Keratinocyte (primary cell): ENCODE measurements at regions not wholly inside any gene's neighbourhood (a gene's known extent, or its start where the extent isn't known, plus 50 kb on each side); places are given as distances from the start of the nearest gene placed in this dataset.

ENCODE experiments used
- DNase-seq: peaks from one replicate; pipeline ENCODE4 v3.0.0-alpha.2; 2011; ENCODE audit warnings: low read depth, missing footprints, low spot score
- FAIRE-seq: peaks from 2 replicates; lab custom pipeline; 2011; peaks lifted over from hg19 to GRCh38; lab: Jason Lieb, UNC
- H2AFZ ChIP-seq: 2 replicates; pipeline ENCODE4 v1.6.0; 2012; ENCODE audit warnings: low read length, control low read depth, inconsistent platforms; ENCODE audit not compliant: control insufficient read depth
- H3K27ac ChIP-seq: 2 replicates; pipeline ENCODE4 v1.5.1; 2011; ENCODE audit warnings: low read length; ENCODE audit not compliant: control insufficient read depth, insufficient read depth
- H3K27me3 ChIP-seq: 3 replicates; pipeline ENCODE4 v1.6.0; 2011; ENCODE audit warnings: low read length; ENCODE audit not compliant: control insufficient read depth, insufficient read depth; ENCODE audit errors: extremely low read depth
- H3K36me3 ChIP-seq, 2 experiments: 2 replicates in 1 of 2; 3 replicates in 1 of 2; pipeline ENCODE4 v1.5.1; 2011; ENCODE audit warnings: low read length in 2 of 2, mild to moderate bottlenecking in 1 of 2; ENCODE audit not compliant: control insufficient read depth in 2 of 2, insufficient read depth in 2 of 2; ENCODE audit errors: extremely low read depth in 1 of 2
- H3K4me1 ChIP-seq: 3 replicates; pipeline ENCODE4 v1.5.1; 2011; ENCODE audit warnings: low read length; ENCODE audit not compliant: control insufficient read depth, insufficient read depth; ENCODE audit errors: extremely low read depth
- H3K4me2 ChIP-seq: 3 replicates; pipeline ENCODE4 v1.6.0; 2011; ENCODE audit warnings: low read depth, low read length; ENCODE audit not compliant: control insufficient read depth, insufficient read depth; ENCODE audit errors: extremely low read depth
- H3K4me3 ChIP-seq, 3 experiments: fragments of 200-600 bp in 1 of 3; sonication (generic) in 1 of 3; 2 replicates in 2 of 3; 3 replicates in 1 of 3; pipeline ENCODE4 v1.5.1; 2011 to 2016; ENCODE audit warnings: low read length in 3 of 3, mild to moderate bottlenecking in 3 of 3, control low read depth in 2 of 3, inconsistent platforms in 1 of 3, low read depth in 1 of 3, mixed read lengths in 1 of 3, mixed run types in 1 of 3, moderate library complexity in 1 of 3; ENCODE audit not compliant: control insufficient read depth in 2 of 3, insufficient read depth in 2 of 3; ENCODE audit errors: extremely low read depth in 1 of 3
- H3K79me2 ChIP-seq: 2 replicates; pipeline ENCODE4 v1.6.0; 2012; ENCODE audit warnings: low read length; ENCODE audit not compliant: control insufficient read depth, insufficient read depth
- H3K9ac ChIP-seq: 3 replicates; pipeline ENCODE4 v1.6.0; 2011; ENCODE audit warnings: low read length; ENCODE audit not compliant: control insufficient read depth, insufficient read depth; ENCODE audit errors: extremely low read depth
- H3K9me1 ChIP-seq: 3 replicates; pipeline ENCODE4 v1.6.0; 2011; ENCODE audit warnings: low read length; ENCODE audit not compliant: control insufficient read depth, insufficient read depth; ENCODE audit errors: extremely low read depth
- H3K9me3 ChIP-seq: 2 replicates; pipeline ENCODE4 v1.5.1; 2012; ENCODE audit warnings: low read depth, low read length; ENCODE audit not compliant: control insufficient read depth
- H4K20me1 ChIP-seq: 3 replicates; pipeline ENCODE4 v1.6.0; 2011; ENCODE audit warnings: low read length; ENCODE audit not compliant: control insufficient read depth, insufficient read depth; ENCODE audit errors: extremely low read depth
- EZH2 ChIP-seq: IDR thresholded peaks from one replicate; pipeline ENCODE4 v1.6.1; 2012; ENCODE audit warnings: inconsistent platforms, mild to moderate bottlenecking, low read length, moderate library complexity
- dilution Hi-C: fragments of 300-500 bp; cut with MboI; formaldehyde crosslinking; loops from one replicate; pipeline ENCODE4 v1.7.0; 2020; ENCODE audit warnings: low sequenced_read_pairs; ENCODE audit not compliant: extremely low pct_ligation_motif_present
- TF ChIP-seq, protein P1 (sequence below), 3 experiments: IDR thresholded peaks in 1 of 3; conservative IDR thresholded peaks in 1 of 3; optimal IDR thresholded peaks in 1 of 3; 2 replicates in 2 of 3; 3 replicates in 1 of 3; pipeline versions ENCODE3 to v1.5.1; 2011; ENCODE audit warnings: low read length in 3 of 3, mild to moderate bottlenecking in 3 of 3, moderate library complexity in 2 of 3, control low read depth in 1 of 3, inconsistent platforms in 1 of 3; ENCODE audit not compliant: insufficient read depth in 2 of 3; ENCODE audit errors: extremely low read depth in 1 of 3

GRCh38 chrX:140580478-140580877, 75.6 kb upstream of the SOX3 start:
- H3K36me3 ChIP-seq: no peaks in the 10 kb centered on the region
- no peak overlapping the region for H3K9ac ChIP-seq
- no peaks in the 10 kb centered on the region for H3K27me3 ChIP-seq
- DNase-seq (no peak), FAIRE-seq (no peak)
- H3K4me3 ChIP-seq: no peak overlapping the region
- H4K20me1 ChIP-seq: no peaks in the 10 kb centered on the region
- no peaks in the 10 kb centered on the region for H3K4me1 ChIP-seq
- no peak overlapping the region for H3K4me2 ChIP-seq
- H3K9me3 ChIP-seq: no peaks in the 10 kb centered on the region
- no peaks in the 10 kb centered on the region for H3K79me2 ChIP-seq
- H2AFZ ChIP-seq: no peak overlapping the region
- H3K27ac ChIP-seq: no peak overlapping the region
- no peaks in the 10 kb centered on the region for H3K9me1 ChIP-seq
- dilution Hi-C loops: no loop called here
- TF ChIP-seq, protein P1, sequence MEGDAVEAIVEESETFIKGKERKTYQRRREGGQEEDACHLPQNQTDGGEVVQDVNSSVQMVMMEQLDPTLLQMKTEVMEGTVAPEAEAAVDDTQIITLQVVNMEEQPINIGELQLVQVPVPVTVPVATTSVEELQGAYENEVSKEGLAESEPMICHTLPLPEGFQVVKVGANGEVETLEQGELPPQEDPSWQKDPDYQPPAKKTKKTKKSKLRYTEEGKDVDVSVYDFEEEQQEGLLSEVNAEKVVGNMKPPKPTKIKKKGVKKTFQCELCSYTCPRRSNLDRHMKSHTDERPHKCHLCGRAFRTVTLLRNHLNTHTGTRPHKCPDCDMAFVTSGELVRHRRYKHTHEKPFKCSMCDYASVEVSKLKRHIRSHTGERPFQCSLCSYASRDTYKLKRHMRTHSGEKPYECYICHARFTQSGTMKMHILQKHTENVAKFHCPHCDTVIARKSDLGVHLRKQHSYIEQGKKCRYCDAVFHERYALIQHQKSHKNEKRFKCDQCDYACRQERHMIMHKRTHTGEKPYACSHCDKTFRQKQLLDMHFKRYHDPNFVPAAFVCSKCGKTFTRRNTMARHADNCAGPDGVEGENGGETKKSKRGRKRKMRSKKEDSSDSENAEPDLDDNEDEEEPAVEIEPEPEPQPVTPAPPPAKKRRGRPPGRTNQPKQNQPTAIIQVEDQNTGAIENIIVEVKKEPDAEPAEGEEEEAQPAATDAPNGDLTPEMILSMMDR (optimal IDR thresholded peaks at IDR 0.05 in 1 of 3, IDR thresholded peaks at IDR 0.05 in 1 of 3, conservative IDR thresholded peaks at IDR 0.05 in 1 of 3; ENCODE audit: extremely low read depth in 1 of 3, insufficient read depth in 2 of 3, low read length in 3 of 3): no peak
- no peak for TF ChIP-seq EZH2

DNA sequence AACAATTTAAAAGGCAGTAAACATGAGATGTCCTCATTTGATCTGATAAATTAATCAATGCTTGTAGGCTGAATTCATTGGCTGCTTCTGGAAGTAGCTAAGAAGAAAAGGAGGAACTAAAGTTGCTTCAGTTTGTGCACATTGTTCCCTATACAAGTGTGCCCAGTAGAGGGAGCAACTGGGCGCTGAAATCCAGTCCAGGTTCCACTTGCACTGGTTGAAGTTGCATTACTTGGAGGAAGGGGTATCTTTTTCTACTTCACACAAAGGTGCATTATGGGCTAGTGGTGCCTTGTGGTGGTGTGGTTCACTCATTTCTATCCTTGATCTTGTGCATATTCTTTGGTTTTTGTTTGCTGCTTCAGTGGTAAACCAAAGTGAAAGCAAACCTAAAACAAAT, 67.9 kb upstream of the SOX3 start:
- TF ChIP-seq, protein P1 (optimal IDR thresholded peaks at IDR 0.05 in 1 of 3, IDR thresholded peaks at IDR 0.05 in 1 of 3, conservative IDR thresholded peaks at IDR 0.05 in 1 of 3; ENCODE audit: extremely low read depth in 1 of 3, insufficient read depth in 2 of 3, low read length in 3 of 3): peak; percentile 48 to 84 (median 69)
- TF ChIP-seq EZH2: no peak
- dilution Hi-C loops: no loop called here
- no peak overlapping the region for H3K4me2 ChIP-seq
- H3K4me3 ChIP-seq: no peak overlapping the region
- H3K9ac ChIP-seq: no peak overlapping the region
- no peaks in the 10 kb centered on the region for H3K27me3 ChIP-seq
- no peaks in the 10 kb centered on the region for H3K79me2 ChIP-seq
- H3K4me1 ChIP-seq: no peaks in the 10 kb centered on the region
- no peaks in the 10 kb centered on the region for H3K9me3 ChIP-seq
- H3K9me1 ChIP-seq: no peaks in the 10 kb centered on the region
- DNase-seq (no peak), FAIRE-seq (no peak)
- H2AFZ ChIP-seq: no peak overlapping the region
- no peaks in the 10 kb centered on the region for H4K20me1 ChIP-seq
- H3K36me3 ChIP-seq: no peaks in the 10 kb centered on the region
- H3K27ac ChIP-seq: no peak overlapping the region
